ENCODE measurements at regions not wholly inside any gene's neighbourhood (a gene's known extent, or its start where the extent isn't known, plus 50 kb on each side); places are given as distances from the start of the nearest gene placed in this dataset.
"Not testable (repeated sequence)": the region's sequence is repeated elsewhere in the genome, so short reads cannot be mapped to it uniquely, and the experiment has no call there.

GRCh38 chr22:49344656-49345055, 483.0 kb downstream of the BRD1 start:
- no peak for FAIRE-seq
- TF ChIP-seq CTCF (IDR thresholded peaks at IDR 0.05; ENCODE audit: insufficient read depth, missing control alignments), result no peak
- DNase-seq (ENCODE audit: insufficient read length, low spot score), result no peak

GRCh38 chr22:49344161-49344560, 483.5 kb downstream of the BRD1 start:
- TF ChIP-seq CTCF (IDR thresholded peaks at IDR 0.05; ENCODE audit: insufficient read depth, missing control alignments), result no peak
- no peak for FAIRE-seq
- no peak for DNase-seq (ENCODE audit: insufficient read length, low spot score)

DNA sequence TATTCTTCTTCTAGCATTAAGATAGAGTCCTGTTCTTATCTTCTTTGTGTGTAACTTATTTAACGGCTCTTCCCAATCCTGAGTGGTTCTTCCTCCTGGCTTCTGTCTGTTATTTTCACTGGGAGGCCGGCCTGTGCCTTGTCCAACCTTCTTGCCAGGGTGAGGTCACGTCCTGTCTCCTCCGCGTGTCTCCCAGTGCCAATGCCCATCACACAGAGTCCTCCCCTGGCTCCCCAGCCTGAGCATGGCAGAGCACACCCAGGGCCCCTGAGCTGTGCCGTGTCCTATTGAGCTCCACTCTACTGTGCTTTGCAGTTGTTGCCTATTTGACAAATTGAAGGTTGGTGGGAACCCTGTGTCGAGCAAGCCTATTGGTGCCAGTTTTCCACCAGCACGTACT, 487.3 kb downstream of the BRD1 start:
- no peak for TF ChIP-seq CTCF (IDR thresholded peaks at IDR 0.05; ENCODE audit: insufficient read depth, missing control alignments)
- DNase-seq (ENCODE audit: insufficient read length, low spot score) (no peak), FAIRE-seq (no peak)

DNA sequence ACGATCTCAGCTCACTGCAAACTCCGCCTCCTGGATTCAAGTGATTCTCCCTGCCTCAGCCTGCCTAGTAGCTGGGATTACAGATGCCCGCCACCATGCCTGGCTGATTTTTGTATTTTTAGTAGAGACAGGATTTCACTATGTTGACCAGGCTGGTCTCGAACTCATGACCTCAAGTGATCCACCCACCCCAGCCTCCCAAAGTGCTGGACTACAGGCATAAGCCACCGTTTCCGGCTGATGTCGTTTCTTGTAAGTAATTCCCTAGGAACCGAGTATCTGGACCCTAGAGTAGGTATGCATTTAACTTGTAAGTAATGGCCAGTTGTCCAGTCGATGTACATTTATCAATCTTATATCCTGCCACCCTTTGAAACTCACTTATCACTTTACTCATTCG, 491.2 kb downstream of the BRD1 start:
- not testable (repeated sequence) for DNase-seq (ENCODE audit: insufficient read length, low spot score); FAIRE-seq

GRCh38 chr22:49334976-49335375, 492.7 kb downstream of the BRD1 start:
- DNase-seq (ENCODE audit: insufficient read length, low spot score) (no peak), FAIRE-seq (no peak)
- TF ChIP-seq CTCF (IDR thresholded peaks at IDR 0.05; ENCODE audit: insufficient read depth, missing control alignments), result no peak

- DNase-seq (ENCODE audit: insufficient read length, low spot score) (no peak), FAIRE-seq (no peak)
- TF ChIP-seq CTCF (IDR thresholded peaks at IDR 0.05; ENCODE audit: insufficient read depth, missing control alignments), result no peak
Measured at GRCh38 chr22:49334449-49334789, 493.3 kb downstream of the BRD1 start.

- DNase-seq (ENCODE audit: insufficient read length, low spot score) (no peak), FAIRE-seq (no peak)
- TF ChIP-seq CTCF (IDR thresholded peaks at IDR 0.05; ENCODE audit: insufficient read depth, missing control alignments), result no peak
Measured at GRCh38 chr22:49333206-49333605, 494.5 kb downstream of the BRD1 start.

DNA sequence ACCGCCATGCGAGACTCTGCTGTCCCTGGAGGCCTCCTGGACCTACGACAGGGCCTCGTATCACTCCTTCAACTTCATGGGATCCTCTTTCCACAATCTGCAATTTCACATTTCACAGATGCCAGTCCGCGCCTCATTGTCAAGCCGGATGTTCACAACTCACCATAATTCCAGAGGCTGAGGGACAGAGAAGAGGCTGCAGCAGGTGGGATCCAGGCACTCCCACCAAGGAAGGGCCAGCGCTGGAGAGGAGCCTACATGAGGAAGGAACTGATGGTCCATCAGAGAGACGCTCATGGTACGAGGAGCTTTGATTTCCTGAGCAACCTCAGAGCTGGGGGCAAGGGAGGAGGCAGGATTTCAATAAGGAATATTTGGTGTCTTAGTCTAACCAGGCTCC, 495.0 kb downstream of the BRD1 start:
- FAIRE-seq, result no peak
- DNase-seq (ENCODE audit: insufficient read length, low spot score), result no peak
- TF ChIP-seq CTCF (IDR thresholded peaks at IDR 0.05; ENCODE audit: insufficient read depth, missing control alignments), result no peak

Data from D721Med (cell line).